H9 (cell line): ENCODE measurements at regions not wholly inside any gene's neighbourhood (a gene's known extent, or its start where the extent isn't known, plus 50 kb on each side); places are given as distances from the start of the nearest gene placed in this dataset.

Source experiments
- DNase-seq: peaks from one replicate; pipeline ENCODE4 v3.0.0-alpha.2; 2017
- H2AFZ ChIP-seq: one replicate; pipeline ENCODE4 v1.6.1; 2013; ENCODE audit warnings: mild to moderate bottlenecking, low read length, control low read depth, moderate library complexity
- H2AK5ac ChIP-seq: 2 replicates; pipeline ENCODE4 v1.6.1; 2013; ENCODE audit warnings: low read length, control low read depth, mixed read lengths; ENCODE audit not compliant: insufficient read length
- H2BK120ac ChIP-seq: one replicate; pipeline ENCODE4 v1.6.1; 2013; ENCODE audit warnings: low read depth, mild to moderate bottlenecking, low read length, control low read depth, inconsistent platforms; ENCODE audit not compliant: poor library complexity, severe bottlenecking
- H2BK12ac ChIP-seq: 2 replicates; pipeline ENCODE4 v1.6.1; 2013; ENCODE audit warnings: low read length, control low read depth, mixed read lengths, low read depth; ENCODE audit not compliant: insufficient read length
- H2BK15ac ChIP-seq: 2 replicates; pipeline ENCODE4 v1.6.1; 2013; ENCODE audit warnings: low read depth, low read length, control low read depth
- H2BK20ac ChIP-seq: one replicate; pipeline ENCODE4 v1.6.1; 2013; ENCODE audit warnings: low read depth, mild to moderate bottlenecking, low read length, control low read depth, inconsistent platforms; ENCODE audit not compliant: poor library complexity, severe bottlenecking
- H2BK5ac ChIP-seq: 2 replicates; pipeline ENCODE4 v1.6.1; 2013; ENCODE audit warnings: low read length, control low read depth, mixed read lengths; ENCODE audit not compliant: insufficient read length
- H3K14ac ChIP-seq: 2 replicates; pipeline ENCODE4 v1.6.1; 2013; ENCODE audit warnings: low read length, control low read depth; ENCODE audit not compliant: insufficient read depth
- H3K18ac ChIP-seq: 2 replicates; pipeline ENCODE4 v1.6.1; 2013; ENCODE audit warnings: low read depth, mild to moderate bottlenecking, mixed read lengths, low read length, control low read depth; ENCODE audit not compliant: insufficient read length
- H3K23ac ChIP-seq: 2 replicates; pipeline ENCODE4 v1.6.1; 2013; ENCODE audit warnings: low read length, control low read depth, mixed read lengths, low read depth; ENCODE audit not compliant: insufficient read length
- H3K23me2 ChIP-seq: 2 replicates; pipeline ENCODE4 v1.6.1; 2013; ENCODE audit warnings: low read depth, mild to moderate bottlenecking, mixed read lengths, low read length, control low read depth; ENCODE audit not compliant: insufficient read length, poor library complexity, severe bottlenecking
- H3K27ac ChIP-seq: 2 replicates; pipeline ENCODE4 v1.5.1; 2013; ENCODE audit warnings: low read length, control low read depth, mixed read lengths, low read depth; ENCODE audit not compliant: insufficient read length
- H3K27me3 ChIP-seq: 2 replicates; pipeline ENCODE4 v1.6.1; 2013; ENCODE audit warnings: low read length, control low read depth, inconsistent platforms; ENCODE audit not compliant: insufficient read depth
- H3K4ac ChIP-seq: 2 replicates; pipeline ENCODE4 v1.6.1; 2013; ENCODE audit warnings: low read depth, mild to moderate bottlenecking, control low read depth, inconsistent platforms, low read length, moderate library complexity
- H3K4me1 ChIP-seq: 2 replicates; pipeline ENCODE4 v1.6.1; 2013; ENCODE audit warnings: low read length, control low read depth, inconsistent platforms; ENCODE audit not compliant: insufficient read depth
- H3K4me2 ChIP-seq: 2 replicates; pipeline ENCODE4 v1.6.1; 2013; ENCODE audit warnings: low read length, control low read depth, mixed read lengths; ENCODE audit not compliant: insufficient read length, insufficient read depth
- H3K56ac ChIP-seq: 2 replicates; pipeline ENCODE4 v1.6.1; 2013; ENCODE audit warnings: low read depth, mild to moderate bottlenecking, mixed read lengths, low read length, control low read depth; ENCODE audit not compliant: insufficient read length
- H3K79me1 ChIP-seq: 2 replicates; pipeline ENCODE4 v1.6.1; 2013; ENCODE audit warnings: low read depth, mild to moderate bottlenecking, moderate library complexity, low read length, control low read depth, inconsistent platforms; ENCODE audit not compliant: insufficient read depth, poor library complexity, severe bottlenecking
- H3K79me2 ChIP-seq: 2 replicates; pipeline ENCODE4 v1.6.1; 2013; ENCODE audit warnings: low read length, control low read depth, inconsistent platforms; ENCODE audit not compliant: insufficient read depth
- H3K9ac ChIP-seq: 2 replicates; pipeline ENCODE4 v1.6.1; 2013; ENCODE audit warnings: low read length, control low read depth, mixed read lengths; ENCODE audit not compliant: insufficient read length; ENCODE audit errors: extremely low read depth
- H3K9me3 ChIP-seq: one replicate; pipeline ENCODE4 v1.6.1; 2013; ENCODE audit warnings: low read depth, low read length, inconsistent platforms; ENCODE audit not compliant: control insufficient read depth
- H3T11ph ChIP-seq: one replicate; pipeline ENCODE4 v1.6.1; 2013; ENCODE audit warnings: mild to moderate bottlenecking, low read length, control low read depth, inconsistent platforms
- H4K20me1 ChIP-seq: one replicate; pipeline ENCODE4 v1.6.1; 2013; ENCODE audit not compliant: control insufficient read depth, insufficient read length, insufficient read depth
- H4K5ac ChIP-seq: 2 replicates; pipeline ENCODE4 v1.6.1; 2013; ENCODE audit warnings: low read depth, mild to moderate bottlenecking, mixed read lengths, low read length, control low read depth; ENCODE audit not compliant: insufficient read length
- H4K8ac ChIP-seq: replicated peaks from 2 replicates; pipeline ENCODE4 v1.6.1; 2013; ENCODE audit warnings: low read length, control low read depth, mixed read lengths, low read depth; ENCODE audit not compliant: insufficient read length
- H4K91ac ChIP-seq: 2 replicates; pipeline ENCODE4 v1.6.1; 2013; ENCODE audit warnings: low read depth, mild to moderate bottlenecking, moderate library complexity, mixed read lengths, low read length, control low read depth; ENCODE audit not compliant: insufficient read length
- H3K27ac Mint-ChIP-seq, 3 experiments: 2 replicates in 2 of 3; 3 replicates in 1 of 3; pipeline ENCODE4 v1.8.0; 2020 to 2021; ENCODE audit warnings: mixed read lengths in 3 of 3, mild to moderate bottlenecking in 1 of 3, moderate library complexity in 1 of 3
- H3K27me3 Mint-ChIP-seq: 2 replicates; pipeline ENCODE4 v1.8.0; 2021; ENCODE audit warnings: low read depth, mild to moderate bottlenecking, moderate library complexity, mixed read lengths
- H3K36me3 Mint-ChIP-seq, 3 experiments: 2 replicates in 2 of 3; 3 replicates in 1 of 3; pipeline ENCODE4 v1.8.0; 2020 to 2021; ENCODE audit warnings: low read depth in 3 of 3, mixed read lengths in 3 of 3; ENCODE audit not compliant: insufficient read depth in 1 of 3
- H3K4me1 Mint-ChIP-seq, 2 experiments: 2 replicates each; pipeline ENCODE4 v1.8.0; 2020; ENCODE audit warnings: mixed read lengths in 2 of 2
- H3K4me3 Mint-ChIP-seq, 2 experiments: 2 replicates in 1 of 2; 3 replicates in 1 of 2; pipeline ENCODE4 v1.8.0; 2020 to 2021; ENCODE audit warnings: mild to moderate bottlenecking in 2 of 2, mixed read lengths in 2 of 2, moderate library complexity in 1 of 2
- H3K9me3 Mint-ChIP-seq, 2 experiments: 2 replicates in 1 of 2; 3 replicates in 1 of 2; pipeline ENCODE4 v1.8.0; 2020; ENCODE audit warnings: mild to moderate bottlenecking in 2 of 2, mixed read lengths in 2 of 2, moderate library complexity in 1 of 2
- WGBS: extraction: QIAGEN DNeasy Blood & Tissue Kit; methylation state at CpG from one replicate; pipeline ENCODE4 v1.1.7; 2013; ENCODE audit warnings: missing lambda C conversion rate, low lambda C conversion rate, mixed read lengths; ENCODE audit not compliant: insufficient read length; ENCODE audit errors: extremely low coverage; 5-methylcytosine and 5-hydroxymethylcytosine counted together
- TF ChIP-seq, protein P1 (sequence below): fragments of 200-600 bp; sonication (generic); conservative IDR thresholded peaks from 3 replicates; pipeline ENCODE4 v1.8.0; 2021; ENCODE audit warnings: antibody characterized with exemption, mild to moderate bottlenecking

DNA sequence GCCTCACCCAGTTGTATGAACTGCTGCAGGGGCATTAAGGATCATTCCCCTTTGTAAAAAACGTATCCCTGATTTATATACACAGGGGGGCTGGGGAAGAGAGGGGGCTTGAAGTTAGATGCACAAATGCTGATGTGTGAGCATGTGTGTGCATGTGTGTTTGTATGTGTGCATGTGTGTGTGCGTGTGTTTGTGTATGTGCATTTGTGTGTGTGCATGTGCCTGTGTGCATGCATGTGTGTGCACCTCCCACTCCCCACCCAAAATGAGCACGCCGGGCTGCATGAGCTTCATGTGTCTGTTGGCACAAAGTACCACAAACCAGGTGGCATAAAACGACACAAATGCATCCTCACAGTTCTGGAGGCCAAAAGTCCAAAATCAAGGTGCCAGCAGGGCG is 1315.2 kb downstream of the TBC1D22A start:
- no peak overlapping the region for H3K23ac ChIP-seq
- no peak overlapping the region for H4K8ac ChIP-seq
- H2BK20ac ChIP-seq = no peak overlapping the region
- H3K4me2 ChIP-seq = no peak overlapping the region
- H3K27ac Mint-ChIP-seq = no peak overlapping the region
- no peak overlapping the region for H2AFZ ChIP-seq
- TF ChIP-seq, protein P1, sequence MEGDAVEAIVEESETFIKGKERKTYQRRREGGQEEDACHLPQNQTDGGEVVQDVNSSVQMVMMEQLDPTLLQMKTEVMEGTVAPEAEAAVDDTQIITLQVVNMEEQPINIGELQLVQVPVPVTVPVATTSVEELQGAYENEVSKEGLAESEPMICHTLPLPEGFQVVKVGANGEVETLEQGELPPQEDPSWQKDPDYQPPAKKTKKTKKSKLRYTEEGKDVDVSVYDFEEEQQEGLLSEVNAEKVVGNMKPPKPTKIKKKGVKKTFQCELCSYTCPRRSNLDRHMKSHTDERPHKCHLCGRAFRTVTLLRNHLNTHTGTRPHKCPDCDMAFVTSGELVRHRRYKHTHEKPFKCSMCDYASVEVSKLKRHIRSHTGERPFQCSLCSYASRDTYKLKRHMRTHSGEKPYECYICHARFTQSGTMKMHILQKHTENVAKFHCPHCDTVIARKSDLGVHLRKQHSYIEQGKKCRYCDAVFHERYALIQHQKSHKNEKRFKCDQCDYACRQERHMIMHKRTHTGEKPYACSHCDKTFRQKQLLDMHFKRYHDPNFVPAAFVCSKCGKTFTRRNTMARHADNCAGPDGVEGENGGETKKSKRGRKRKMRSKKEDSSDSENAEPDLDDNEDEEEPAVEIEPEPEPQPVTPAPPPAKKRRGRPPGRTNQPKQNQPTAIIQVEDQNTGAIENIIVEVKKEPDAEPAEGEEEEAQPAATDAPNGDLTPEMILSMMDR = no peak
- H3K27me3 ChIP-seq = no peaks in the 10 kb centered on the region
- no peak overlapping the region for H3T11ph ChIP-seq
- H2BK5ac ChIP-seq = no peak overlapping the region
- no peak overlapping the region for H3K27ac ChIP-seq
- DNase-seq = no peak
- no peaks in the 10 kb centered on the region for H4K20me1 ChIP-seq
- H3K79me1 ChIP-seq = no peaks in the 10 kb centered on the region
- peaks cover 24% of the 10 kb centered on the region for H3K27me3 Mint-ChIP-seq
- H3K23me2 ChIP-seq = no peaks in the 10 kb centered on the region
- no peak overlapping the region for H2BK12ac ChIP-seq
- peaks cover 30 to 44% of the 10 kb centered on the region in 2 experiments for H3K4me1 Mint-ChIP-seq
- H2AK5ac ChIP-seq = no peak overlapping the region
- H3K18ac ChIP-seq = no peak overlapping the region
- no peak overlapping the region for H4K91ac ChIP-seq
- no peak overlapping the region for H4K5ac ChIP-seq
- H3K4me3 Mint-ChIP-seq = no peak overlapping the region
- H3K14ac ChIP-seq = no peak overlapping the region
- no peak overlapping the region for H3K9ac ChIP-seq
- H3K79me2 ChIP-seq = no peaks in the 10 kb centered on the region
- no peak overlapping the region for H3K4ac ChIP-seq
- WGBS = no CpG with 5 or more reads among the region's 6 CpGs
- peaks cover 12 to 15% of the 10 kb centered on the region in 2 experiments for H3K9me3 Mint-ChIP-seq
- H2BK120ac ChIP-seq = no peak overlapping the region
- no peak overlapping the region for H2BK15ac ChIP-seq
- H3K56ac ChIP-seq = no peak overlapping the region
- no peaks in the 10 kb centered on the region for H3K9me3 ChIP-seq
- no peaks in the 10 kb centered on the region; the same call in 1 of the 2 replicates for H3K4me1 ChIP-seq
- H3K36me3 Mint-ChIP-seq = peaks cover 2 to 25% (median 10%) of the 10 kb centered on the region in 3 experiments; a peak in 6 of 7 replicates
